Vagina (tissue), 2 donors: ENCODE measurements at regions not wholly inside any gene's neighbourhood (a gene's known extent, or its start where the extent isn't known, plus 50 kb on each side); places are given as distances from the start of the nearest gene placed in this dataset.

Experiments used
- CTCF ChIP-seq, 3 experiments: fragments of 450-650 bp in 2 of 3; fragments of 200-600 bp in 1 of 3; sonication (generic) in 1 of 3; IDR thresholded peaks; one replicate each; pipeline ENCODE4 v1.5.1; 2017 to 2019; ENCODE audit warnings: antibody characterized with exemption in 3 of 3, mild to moderate bottlenecking in 2 of 3, moderate library complexity in 2 of 3
- POLR2A ChIP-seq, 2 donors: fragments of 450-650 bp; IDR thresholded peaks; one replicate each; pipeline ENCODE4 v1.6.1; 2017; ENCODE audit warnings: antibody characterized with exemption in 2 of 2, mild to moderate bottlenecking in 2 of 2, moderate library complexity in 2 of 2
- POLR2AphosphoS5 ChIP-seq, 2 donors: sonication (generic); formaldehyde crosslinking; IDR thresholded peaks; one replicate each; pipeline ENCODE4 v1.9.0; 2017; ENCODE audit warnings: antibody characterized with exemption in 2 of 2, mild to moderate bottlenecking in 2 of 2, low read depth in 1 of 2; ENCODE audit not compliant: insufficient read depth in 1 of 2

DNA sequence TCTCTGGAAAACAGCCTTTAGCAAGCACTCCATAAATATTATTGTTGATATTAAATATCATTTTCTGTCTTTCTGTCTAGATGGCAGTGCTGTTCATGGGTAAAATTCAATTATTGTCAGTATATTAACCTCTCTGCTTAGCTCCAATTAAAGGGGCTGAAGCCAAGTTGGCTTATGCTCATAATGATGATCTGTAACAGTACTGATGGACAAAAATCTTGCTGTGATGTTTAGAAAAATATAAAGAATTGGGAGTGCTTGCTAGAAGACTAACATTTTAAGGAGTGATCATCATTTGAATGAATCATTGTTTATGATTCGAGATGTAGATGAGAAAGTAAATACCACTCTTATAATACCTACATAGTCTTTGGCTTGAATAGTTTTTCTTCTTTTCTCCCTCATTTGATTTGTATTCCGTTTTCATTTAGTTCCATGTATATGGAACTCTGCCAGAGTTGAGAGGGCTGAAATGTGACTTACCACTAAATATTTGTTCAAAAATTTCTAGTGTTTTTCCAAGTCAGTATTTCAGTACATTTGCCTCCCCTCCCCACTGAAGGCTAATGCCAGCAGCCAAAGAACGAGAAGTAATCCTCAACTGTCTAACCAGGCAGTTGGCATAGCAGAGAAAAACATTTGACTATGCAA lies 538.3 kb downstream of the CSNK1G3 start:
- no peak for TF ChIP-seq POLR2AphosphoS5 (IDR thresholded peaks at IDR 0.05; ENCODE audit: insufficient read depth in 1 of 2, low read depth in 1 of 2)
- no peak for TF ChIP-seq CTCF (IDR thresholded peaks at IDR 0.05)
- no peak for TF ChIP-seq POLR2A (IDR thresholded peaks at IDR 0.05)
